Iris pigment epithelial cell (primary cell): ENCODE measurements at regions not wholly inside any gene's neighbourhood (a gene's known extent, or its start where the extent isn't known, plus 50 kb on each side); places are given as distances from the start of the nearest gene placed in this dataset.
A peak's percentile ranks its signal among the peaks of the same experiment; 100 is the strongest.

Experiments
- DNase-seq: peaks from one replicate; pipeline ENCODE4 v3.0.0-alpha.2; 2011; ENCODE audit warnings: low read depth

DNA sequence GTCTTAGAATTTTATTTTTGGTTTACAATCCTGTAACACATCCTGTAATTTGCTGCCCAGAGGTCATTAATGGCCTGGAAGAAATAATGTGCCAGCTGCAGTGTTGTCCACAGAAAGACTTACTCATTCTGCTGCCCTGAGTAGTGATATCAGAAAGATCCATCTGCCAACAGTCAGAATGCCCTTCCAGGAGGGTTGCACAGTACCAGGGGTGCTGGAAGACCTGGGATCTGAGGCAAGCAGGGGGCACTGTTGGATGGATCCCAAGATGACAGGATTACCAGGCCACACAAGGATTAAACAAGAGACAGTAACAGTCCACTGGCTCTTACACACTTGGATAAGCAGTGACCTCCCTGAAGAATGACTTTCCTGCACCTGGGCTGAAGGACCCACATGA is 93.8 kb upstream of the TOP3B start:
- DNase-seq, result no peak

DNA sequence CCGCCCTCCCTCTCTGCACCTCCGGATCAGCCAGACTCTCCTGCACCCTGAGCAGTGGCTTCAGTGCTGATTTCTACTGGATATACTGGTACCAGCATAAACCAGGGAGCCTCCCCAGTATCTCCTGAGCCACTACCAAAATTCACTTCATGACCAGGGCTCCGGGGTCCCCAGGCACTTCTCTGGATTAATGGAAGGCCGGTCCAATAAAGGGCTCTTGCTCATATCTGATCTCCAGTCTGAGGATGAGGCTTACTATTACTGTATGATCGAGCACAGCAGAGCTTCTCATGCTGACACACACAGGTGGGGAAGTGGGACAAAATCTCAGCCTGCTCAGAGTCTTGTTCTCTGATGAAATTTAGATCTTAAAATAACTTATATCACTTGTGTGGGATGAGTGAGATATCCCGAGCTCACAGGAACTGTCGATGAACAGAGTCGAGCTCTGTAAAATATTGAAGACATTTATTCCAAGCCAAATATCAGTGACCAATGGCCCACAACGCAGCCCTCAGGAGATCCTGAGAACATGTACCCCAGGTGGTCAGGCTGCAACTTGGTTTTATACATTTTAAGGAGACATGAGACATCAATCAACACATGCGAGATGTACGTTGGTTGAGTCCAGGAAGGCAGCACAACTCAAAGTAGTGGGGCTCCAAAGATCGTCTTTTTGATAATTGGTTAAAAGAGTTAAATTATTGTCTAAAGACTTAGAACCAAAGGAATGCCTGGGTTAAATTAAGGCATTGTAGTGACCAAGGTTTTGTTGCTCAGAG is 93.0 kb upstream of the TOP3B start:
- DNase-seq, result no peak

DNA sequence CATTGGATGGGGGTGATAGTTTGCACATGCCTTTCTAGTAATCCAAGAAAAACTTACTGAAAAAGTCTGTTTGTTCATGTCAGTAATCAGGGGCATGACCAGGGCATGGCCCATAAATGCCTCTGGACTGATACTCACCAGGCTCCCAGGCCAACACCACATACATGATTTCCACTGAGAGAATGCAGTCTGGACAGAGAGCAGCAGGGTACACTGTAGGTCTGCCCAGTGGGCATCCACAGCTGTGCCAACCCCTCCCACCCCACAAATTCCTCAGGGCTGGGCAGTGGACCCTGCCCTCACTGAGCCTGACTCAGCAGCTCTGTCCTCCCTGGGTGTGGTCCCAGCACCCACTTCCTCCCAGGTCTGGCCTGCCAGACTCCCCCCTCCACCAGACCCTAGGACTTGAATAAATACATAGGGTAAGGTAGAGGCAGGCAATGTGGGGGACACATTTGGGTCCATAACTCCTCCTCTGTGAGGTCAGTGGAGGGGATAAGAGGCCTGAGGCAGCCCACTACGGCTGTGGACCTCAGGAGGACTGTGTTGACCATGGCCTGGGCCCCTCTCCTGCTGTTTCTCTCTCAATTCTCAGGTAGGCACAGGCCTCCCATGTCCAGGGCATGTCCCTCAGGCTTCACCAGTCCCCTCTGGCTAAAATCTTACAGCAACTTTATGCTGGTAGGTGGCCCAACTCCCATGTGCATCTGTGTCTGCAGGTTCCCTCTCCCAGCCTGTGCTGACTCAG is 92.2 kb upstream of the TOP3B start:
- DNase-seq, result no peak

DNA sequence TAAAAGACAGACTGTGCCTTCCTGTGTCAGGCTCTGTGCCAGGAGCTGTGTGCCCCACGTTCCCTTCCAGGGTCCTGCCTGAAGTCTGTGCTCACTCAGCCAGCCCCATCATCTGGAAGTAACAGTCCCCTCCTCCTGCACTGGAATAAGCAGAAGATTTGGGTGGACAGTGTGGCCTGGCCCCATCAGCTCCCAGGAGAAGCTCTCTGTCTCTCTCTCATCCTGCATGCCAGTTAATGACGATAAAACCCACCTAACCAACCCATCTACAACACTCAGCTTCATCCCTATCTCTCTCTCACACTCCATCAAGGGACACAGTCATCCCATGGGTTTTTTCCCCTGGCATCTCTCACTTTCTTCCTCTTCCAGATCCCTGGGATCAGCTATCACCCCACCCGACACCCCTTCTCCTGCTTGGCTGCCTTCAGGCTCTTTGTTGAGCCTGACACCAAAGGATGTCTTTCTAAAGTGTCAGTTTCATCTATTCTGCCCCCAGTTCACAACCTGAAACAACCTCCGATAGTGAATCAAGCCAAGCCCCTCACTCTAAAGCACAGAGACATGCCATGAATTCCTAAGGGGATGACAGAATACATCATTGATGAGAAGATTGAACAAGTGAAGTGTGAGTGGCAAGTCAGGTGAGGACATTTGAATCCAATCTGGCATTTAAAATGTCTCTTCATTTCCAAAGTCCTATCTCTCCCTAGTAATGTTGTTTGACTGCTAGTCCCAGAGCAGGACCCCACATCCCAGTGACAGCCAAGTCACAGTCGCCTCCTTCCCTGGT is 91.4 kb upstream of the TOP3B start:
- no peak for DNase-seq

DNA sequence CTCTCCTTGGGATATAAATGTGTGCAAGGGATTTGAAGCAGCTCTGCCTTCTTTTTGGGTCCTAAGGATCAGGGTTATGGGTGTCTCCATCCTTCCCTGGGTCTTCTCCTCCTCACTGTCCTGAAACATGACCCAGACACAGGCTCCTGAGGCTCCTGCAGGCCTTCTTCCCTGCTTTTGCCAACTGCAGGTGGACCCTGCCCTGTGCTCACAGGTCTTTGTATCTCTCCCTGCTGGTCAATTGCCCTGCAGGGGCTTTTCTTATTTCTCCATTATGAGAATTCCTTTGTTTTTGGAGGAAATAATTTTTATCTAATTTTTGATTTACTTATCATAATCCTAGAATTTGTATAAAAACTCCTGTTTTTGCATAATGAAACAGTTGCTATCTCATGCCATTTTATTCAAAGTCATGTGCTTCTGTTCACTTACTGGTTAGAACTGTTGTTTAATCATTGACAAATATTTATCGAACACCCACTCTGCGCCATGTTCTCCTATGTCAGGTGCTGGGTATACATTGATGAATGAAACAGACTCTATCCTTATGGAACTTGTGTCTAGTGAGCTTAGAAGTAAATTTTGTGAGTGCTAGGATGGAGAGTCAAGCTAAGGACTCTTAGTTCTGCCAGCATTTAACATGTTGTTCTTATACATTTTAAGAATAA is 89.7 kb upstream of the TOP3B start:
- no peak for DNase-seq

DNA sequence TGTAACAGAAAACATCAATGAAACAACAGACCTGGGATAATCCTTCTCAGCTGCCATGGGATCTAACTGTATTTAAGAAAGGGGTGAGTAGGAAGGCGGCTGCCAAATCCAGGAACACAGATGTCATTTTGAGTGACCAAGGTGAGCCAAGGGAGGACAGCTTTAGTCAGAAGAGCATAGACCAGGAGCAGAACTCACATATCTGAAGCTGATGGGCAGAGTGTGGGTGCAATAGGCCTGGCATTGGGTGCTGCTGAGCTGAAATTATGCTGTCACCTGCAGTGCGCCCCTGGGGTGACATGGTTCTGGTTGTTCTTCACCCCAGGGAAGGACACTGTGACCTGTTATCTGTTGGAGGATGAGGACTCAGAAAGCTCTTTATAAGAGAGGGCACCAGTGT is 88.9 kb upstream of the TOP3B start:
- no peak for DNase-seq

DNA sequence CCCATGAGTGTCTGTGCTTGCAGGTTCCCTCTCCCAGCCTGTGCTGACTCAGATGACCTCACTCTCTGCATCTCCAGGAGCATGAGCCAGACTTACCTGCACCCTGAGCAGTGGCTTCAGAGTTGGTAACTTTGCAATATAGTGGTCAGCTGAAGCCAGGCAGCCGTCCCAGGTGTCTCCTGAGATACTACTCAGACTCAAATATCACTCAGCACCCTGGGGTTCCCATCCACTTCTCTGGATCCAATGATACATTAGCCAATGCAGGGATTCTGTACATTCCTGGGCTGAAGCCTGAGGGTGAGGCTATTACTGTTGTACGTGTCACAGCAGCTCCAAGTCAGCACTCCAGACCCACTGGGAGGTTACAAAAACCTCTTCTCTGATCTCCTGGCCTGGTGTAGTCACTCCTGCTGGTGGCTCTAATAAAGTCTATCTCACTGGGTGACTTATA is 87.8 kb upstream of the TOP3B start:
- DNase-seq, result peak; percentile 6

DNA sequence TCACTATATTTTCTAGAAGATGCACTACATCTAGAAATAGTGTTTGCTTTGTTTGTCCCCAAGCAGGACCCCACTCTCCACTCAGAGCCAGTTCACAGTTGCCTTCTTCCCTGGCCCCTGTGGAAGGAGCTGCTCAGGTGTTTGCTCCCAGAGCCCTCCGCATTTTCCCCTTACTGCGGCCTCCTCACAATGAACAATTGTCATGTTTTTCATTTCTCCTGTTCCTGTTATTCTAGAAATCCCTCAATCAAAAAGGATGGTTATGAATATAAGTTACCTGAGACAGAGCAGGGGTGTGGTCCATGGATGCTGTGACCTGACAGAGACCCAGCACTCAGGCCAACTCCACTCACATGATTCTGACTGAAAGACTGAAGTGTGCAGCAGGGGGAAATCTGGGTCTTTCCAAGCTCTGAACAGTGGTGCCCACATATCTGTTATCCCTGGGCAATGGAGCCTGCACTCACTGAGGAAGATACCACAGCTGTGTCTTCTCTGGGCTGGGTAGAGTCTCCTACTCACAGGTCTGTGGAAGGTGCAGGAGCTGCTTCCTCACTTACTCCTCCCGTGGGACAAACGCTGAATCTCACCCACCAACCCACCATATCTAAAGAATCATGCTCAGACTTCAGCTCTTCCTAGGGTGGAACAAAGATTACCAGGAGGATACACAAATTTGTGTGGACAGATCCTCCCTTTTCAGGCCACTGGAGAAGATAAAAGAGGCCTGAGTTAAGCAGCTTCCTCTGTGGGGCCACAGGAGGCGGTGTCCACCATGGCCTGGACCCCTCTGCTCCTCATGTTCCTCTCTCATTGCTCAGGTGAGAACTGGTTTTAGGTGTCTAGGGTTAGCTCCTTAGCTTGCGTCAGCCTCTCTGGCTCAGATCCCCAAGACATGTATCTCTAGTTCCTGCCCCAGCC is 87.1 kb upstream of the TOP3B start:
- no peak for DNase-seq

DNA sequence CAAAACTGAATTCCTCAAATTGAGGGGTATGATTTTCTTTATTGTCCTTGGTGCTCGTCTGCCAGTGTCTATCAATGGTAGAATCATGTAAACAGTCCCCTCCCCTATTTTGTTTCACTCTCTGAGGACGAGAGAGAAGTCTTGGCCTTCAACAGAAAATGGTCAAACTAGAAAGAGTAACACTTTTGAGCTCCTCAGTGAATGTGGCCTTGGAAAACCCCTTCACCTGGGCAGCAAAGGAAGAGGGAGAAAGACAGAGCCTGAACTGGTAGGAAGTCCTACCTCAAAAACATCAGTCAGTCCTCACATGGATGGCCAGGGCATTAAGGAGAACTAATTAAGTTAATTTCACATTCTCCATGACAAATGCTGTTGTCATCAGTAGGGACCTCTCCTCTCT is 86.1 kb upstream of the TOP3B start:
- DNase-seq, result no peak

DNA sequence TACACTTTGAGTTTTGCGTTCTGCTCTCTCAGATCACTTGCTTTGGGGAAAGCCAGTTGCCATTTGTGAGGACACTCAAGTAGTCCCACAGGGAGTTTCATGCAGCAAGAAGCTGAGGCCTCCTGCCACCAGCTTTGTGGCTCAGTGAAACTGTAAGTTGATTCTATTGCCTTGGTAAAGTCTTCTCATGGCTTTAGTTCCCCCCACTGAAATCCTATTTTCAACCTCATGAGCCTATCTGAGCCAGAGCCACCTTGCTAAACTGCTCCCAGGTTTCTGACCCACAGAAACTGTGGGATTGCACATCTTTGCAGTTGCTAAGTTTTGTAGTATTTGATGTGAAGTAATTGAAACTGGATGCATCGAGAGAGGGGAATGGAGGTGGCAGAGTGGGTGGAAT is 85.4 kb upstream of the TOP3B start:
- no peak for DNase-seq

DNA sequence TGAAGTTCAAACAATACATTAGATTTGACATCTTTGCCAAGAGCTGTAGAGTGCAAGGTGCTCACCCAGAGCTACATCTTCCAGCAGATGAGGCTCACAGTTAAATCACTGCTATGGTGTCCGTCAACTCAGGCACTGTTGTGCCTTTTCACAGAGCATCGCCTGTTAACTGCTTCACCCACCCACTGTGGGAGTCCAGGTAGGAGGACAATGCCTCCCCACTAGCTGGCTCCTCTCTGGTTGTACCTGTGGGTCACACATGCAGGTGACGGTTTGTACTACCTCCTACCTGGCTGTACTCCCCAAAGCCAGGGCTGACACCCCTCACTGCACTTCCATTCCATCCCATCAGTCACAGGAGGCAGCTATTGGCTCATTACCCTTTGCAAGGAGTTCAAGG is 84.6 kb upstream of the TOP3B start:
- no peak for DNase-seq

DNA sequence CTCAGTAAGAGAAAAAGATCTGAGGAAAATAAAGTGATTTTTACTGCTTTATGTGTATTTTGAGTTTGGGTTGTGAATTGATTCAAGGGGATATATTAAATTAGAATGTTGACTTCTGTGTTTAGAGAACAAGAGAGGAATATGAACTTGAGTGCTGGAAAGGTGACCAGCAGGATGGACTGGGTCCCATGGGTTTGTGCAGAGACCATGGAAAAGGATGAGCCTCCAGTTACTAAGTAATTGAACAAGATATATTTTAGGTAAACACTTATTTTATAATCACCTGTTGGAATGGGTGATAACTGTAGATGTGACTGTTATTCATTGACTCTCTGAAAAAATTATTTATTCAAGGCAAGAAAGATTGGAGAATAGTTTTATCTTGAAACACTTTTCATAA is 82.0 kb upstream of the TOP3B start:
- no peak for DNase-seq

DNA sequence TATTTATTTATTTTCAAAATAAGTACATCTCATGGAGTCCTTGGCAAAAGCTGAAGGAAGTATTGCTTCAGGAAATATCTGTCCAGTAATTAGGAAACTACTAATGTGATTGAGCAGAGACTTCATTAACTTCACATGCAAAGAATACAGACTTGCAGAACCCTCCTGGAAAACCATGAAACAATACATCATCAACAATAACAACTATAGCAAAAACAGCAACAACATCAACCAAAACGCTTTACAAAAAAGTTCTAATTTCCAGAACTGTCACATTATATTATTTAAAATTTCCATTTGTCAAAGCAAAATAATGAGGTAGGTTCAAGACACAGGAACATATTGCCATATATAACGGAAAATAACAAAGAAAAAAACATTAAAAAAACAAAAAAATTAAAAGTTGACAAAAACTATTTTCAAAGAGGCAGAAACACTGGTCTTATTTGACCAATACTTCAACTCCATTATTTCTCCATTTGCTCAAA is 79.8 kb upstream of the TOP3B start:
- no peak for DNase-seq

DNA sequence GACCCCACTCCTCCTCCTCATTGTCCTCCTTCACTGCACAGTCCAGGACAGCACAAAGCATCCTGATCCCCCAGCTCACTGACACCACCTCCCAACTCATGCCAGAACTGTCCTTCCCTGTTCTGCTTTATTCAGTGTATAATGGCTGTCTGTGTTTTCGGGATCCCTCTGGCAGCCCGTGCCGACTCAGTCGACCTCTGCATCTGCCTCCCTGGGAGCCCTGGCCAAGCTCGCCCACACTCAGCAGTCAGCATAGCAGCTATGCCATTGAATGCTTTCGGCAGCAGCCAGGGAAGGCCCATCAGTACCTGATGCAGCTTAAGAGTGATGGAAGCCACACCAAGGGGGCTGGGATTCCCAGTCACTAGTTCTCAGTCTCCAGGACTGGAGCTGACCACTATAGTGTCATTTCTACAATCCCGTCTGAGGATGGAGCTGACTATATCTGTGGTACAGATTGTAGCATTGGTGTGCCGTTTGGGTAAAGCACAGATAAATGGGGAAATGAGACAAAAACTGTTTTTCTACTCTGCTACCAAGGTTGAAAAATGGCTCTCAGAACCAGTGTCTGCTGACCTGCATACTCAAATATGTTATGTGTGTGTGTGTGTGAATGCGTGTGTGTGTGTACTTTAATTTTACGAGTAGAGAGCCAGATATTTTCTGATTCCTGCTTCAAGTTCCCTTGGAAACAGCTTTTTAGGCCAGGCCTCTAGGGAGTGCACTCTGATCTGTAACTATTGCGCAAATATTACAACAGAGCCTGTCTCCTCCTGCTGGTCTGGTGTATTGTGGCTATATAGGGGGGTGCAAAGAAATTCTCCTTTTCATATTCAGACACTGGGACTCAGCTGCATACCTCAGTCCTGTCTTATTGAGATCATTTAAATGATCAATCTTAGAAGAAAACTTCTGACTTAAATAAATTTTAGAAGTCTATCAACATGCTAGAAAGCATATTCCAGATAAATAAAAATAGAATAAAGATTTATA is 78.8 kb upstream of the TOP3B start:
- DNase-seq, result peak; percentile 25

DNA sequence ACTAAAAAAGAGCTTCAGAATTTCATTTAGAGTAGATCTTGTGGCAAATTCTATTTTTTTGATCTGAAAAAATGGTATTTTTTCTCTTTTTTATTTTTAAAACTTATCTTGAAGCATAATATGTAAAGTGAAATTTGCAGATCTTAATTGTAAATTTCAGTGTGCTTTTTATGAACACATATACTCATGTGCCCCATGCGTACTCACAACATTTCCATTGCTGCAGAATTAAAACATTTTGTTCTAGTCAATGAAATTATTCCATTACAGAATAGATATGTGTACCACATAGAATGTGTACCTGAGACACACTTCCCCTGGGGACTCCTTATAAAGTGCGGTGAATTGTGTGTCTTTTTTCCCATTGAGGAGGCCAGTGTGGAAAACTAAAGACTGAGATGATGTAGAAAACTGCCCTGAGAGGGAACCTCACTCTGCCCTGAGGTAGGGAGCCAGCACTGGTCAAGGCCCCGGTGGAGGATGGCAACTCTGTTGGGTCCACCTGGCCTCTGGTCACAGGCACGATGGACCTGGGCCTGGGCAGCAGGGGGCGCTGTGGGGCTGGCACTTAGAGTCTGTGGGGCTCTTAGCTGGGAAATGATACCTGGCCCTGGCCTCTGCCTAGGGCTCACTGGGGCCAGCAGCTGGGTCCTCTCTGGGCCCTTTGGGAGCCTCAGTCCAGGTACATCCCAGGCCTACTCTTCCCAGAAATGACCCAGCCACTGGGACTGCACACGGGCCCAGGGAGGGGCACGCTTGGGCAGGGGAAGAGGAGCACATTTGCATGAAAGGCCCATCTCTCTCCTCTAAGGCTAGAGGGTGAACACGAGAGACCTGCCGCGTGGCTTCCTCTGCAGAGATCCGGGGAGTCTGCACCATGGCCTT is 77.9 kb upstream of the TOP3B start:
- DNase-seq, result peak; percentile 24

DNA sequence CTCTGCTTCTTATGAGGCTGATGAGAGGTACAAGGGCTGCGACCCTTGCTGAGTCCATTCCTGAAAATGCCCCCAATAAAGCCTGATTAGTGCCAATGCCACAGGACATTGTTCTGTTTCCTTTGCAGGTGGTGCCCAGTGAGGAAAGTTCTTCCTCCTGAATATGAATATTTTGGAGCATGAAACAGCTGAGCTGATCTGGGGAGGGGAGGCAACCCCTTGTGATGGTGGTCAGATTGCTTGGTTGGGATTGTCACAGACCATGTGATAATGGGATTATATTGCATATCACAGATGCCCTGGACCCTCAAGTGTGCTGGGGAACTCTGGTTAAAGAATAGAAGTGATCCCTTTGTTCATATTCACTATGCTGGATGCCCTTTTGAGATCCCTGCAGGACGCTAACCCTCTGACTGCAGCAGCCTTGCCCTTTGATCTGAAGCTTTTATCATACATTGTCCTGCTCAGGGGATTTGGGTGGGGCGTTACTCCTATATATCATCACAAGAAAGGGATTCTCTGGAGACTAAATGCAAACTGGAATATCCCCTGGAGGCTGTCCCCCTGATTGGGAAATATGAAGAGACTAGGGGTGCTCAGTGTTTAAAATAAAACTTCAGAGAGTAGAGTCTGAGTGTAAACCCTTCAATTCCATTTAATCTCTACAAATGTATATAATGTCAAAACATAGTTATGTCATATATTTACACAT is 76.9 kb upstream of the TOP3B start:
- DNase-seq, result no peak

DNA sequence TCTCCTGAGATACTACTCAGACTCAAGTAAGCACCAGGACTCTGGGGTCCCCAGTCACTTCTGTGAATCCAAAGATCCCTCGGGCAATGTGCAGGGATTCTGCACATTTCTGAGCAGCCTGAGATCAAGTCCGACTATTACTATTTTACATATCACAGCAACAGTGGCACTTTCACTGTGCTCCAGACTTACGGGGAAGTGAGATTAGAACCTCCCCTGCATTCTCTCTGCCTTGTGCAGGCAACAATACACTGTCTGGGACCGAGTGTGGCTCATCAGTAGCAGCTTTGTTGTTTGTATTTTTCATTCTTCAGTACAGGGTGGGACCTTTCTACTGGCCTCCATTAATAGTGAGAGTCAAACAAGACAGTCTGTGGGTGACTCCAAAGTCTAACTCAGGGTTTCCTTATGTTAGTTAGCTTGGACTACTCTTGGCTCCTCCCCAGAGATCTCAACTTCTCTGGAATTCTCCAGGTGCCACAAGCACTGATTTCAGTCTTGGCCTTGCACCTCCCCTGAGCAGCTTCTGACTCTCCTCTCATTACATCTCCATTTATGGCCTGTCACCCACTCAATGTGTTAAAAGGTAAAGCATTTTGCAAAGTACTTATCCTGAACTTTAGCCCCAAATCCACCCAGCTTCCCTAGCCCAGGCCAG is 76.2 kb upstream of the TOP3B start:
- DNase-seq, result no peak
